PC-9 (cell line): ENCODE measurements at regions not wholly inside any gene's neighbourhood (a gene's known extent, or its start where the extent isn't known, plus 50 kb on each side); places are given as distances from the start of the nearest gene placed in this dataset.

Source experiments
- CTCF ChIP-seq: fragments of 200-600 bp; sonication (generic); conservative IDR thresholded peaks from 2 replicates; pipeline ENCODE4 v1.6.1; 2017; ENCODE audit warnings: mixed run types, antibody characterized with exemption, mild to moderate bottlenecking, moderate library complexity
- EZH2 ChIP-seq: fragments of 200-600 bp; sonication (generic); IDR thresholded peaks from 2 replicates; pipeline ENCODE4 v1.8.0; 2017; ENCODE audit warnings: antibody characterized with exemption, low read depth

- TF ChIP-seq CTCF (no peak), EZH2 (no peak)
Observed at GRCh38 chr2:140157816-140158215, 1377.6 kb upstream of the NXPH2 start.
